HG02623 (cell line): ENCODE measurements at regions not wholly inside any gene's neighbourhood (a gene's known extent, or its start where the extent isn't known, plus 50 kb on each side); places are given as distances from the start of the nearest gene placed in this dataset.

Source experiments
- ATAC-seq: cut with Tn5 transposase; IDR thresholded peaks from one replicate; pipeline ENCODE4 v1.9.1; 2021; ENCODE audit warnings: moderate library complexity; ENCODE audit not compliant: unreplicated experiment

- no peak for ATAC-seq
Observed at GRCh38 chr2:173854840-173855239, 110.3 kb downstream of the SP3 start.

GRCh38 chr2:173855661-173856060 is 109.5 kb downstream of the SP3 start:
- ATAC-seq: no peak
